ENCODE measurements at regions not wholly inside any gene's neighbourhood (a gene's known extent, or its start where the extent isn't known, plus 50 kb on each side); places are given as distances from the start of the nearest gene placed in this dataset.
"Not testable (repeated sequence)": the region's sequence is repeated elsewhere in the genome, so short reads cannot be mapped to it uniquely, and the experiment has no call there.

DNA sequence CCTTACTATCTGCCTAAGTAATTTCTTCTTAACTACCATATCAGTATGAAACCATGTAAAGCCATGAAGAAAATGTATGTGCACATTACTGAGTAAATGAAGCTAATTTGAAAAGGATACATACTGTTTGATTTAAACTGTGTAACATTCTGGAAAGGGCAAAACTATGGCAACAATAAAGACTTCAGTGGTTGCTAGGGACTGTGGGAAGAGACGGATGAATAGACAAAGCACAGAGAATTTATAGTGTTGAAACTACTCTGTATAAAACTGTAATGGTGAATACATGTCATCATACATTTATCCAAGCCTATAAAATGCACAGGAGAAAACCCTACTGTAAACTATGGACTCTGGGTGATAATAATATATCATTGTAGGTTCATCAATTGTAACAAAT is 1103.7 kb upstream of the EPHA6 start:
- no peaks in the 10 kb centered on the region for H3K9me3 Mint-ChIP-seq
- ATAC-seq (no peak), DNase-seq (no peak)
- H3K4me3 Mint-ChIP-seq, result no peak overlapping the region
- peaks cover 1% of the 10 kb centered on the region for H3K4me1 Mint-ChIP-seq
- no peak overlapping the region for H3K27ac Mint-ChIP-seq
- no peaks in the 10 kb centered on the region for H3K27me3 Mint-ChIP-seq
- no peaks in the 10 kb centered on the region for H3K36me3 Mint-ChIP-seq (ENCODE audit: low read depth)

DNA sequence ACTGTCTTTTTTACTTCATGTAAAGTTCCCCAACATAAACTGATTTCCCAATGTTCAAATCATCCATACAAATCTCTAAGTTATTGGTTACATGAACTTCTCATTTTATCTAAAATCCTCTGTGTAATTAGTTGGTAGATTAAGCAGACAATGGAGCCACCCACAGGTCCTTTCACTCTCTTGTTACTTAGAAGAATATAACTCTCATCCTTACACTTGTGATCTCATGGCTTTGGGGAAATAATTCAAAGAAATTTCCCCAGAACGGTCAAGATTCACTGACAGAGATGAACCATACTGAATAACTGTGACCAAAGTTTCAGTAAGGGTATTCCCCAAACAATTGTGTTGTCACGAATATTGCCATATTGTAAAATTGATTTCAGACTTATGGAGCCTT is 1102.6 kb upstream of the EPHA6 start:
- DNase-seq (no peak), ATAC-seq (no peak)
- no peaks in the 10 kb centered on the region for H3K27me3 Mint-ChIP-seq
- no peaks in the 10 kb centered on the region for H3K9me3 Mint-ChIP-seq
- H3K27ac Mint-ChIP-seq, result no peak overlapping the region
- no peaks in the 10 kb centered on the region for H3K4me1 Mint-ChIP-seq
- H3K36me3 Mint-ChIP-seq (ENCODE audit: low read depth), result no peaks in the 10 kb centered on the region
- no peak overlapping the region for H3K4me3 Mint-ChIP-seq

DNA sequence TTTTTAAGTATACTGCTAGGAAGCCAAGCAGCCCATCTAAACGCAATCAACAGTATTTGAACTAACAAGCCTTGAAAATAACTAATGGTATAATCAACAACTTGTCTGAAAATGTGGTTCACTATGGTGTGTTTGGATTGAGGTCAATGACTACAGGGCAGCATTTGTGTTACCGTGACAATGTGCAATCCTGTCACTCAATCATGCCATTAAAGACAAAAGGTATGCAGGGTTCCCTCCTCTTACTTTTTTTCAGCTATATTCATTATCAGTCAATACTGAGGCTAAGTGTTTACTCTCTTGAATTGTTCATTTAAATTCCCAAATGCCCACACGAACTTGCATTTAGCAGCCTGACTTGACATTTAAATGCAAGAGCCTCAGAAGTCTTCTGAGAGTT is 1099.3 kb upstream of the EPHA6 start:
- Mint-ChIP-seq H3K36me3 (ENCODE audit: low read depth) (no peaks in the 10 kb centered on the region), H3K9me3 (no peaks in the 10 kb centered on the region), H3K4me1 (no peaks in the 10 kb centered on the region), H3K27ac (no peak overlapping the region), H3K27me3 (no peaks in the 10 kb centered on the region), H3K4me3 (no peak overlapping the region)
- DNase-seq, result no peak
- ATAC-seq, result no peak

DNA sequence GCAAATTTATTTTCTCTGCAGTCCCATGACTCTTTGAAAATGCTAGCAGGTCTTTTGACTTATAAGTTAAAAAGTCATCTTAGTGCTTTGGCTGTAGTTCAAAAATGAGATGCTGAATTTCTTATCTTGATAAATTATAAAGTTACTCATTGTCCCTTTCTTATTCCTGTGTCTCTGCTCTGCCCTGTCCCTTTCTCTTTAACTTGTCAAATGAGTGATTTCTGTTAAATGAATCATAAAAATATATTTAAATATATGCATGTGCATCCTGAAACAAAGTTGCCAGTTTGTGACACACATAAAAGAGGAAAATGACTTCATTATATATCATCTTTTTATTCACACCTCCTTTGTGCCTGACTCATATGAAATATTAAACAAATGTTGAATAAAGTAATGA is 1097.3 kb upstream of the EPHA6 start:
- H3K27me3 Mint-ChIP-seq, result no peaks in the 10 kb centered on the region
- DNase-seq (no peak), ATAC-seq (no peak)

DNA sequence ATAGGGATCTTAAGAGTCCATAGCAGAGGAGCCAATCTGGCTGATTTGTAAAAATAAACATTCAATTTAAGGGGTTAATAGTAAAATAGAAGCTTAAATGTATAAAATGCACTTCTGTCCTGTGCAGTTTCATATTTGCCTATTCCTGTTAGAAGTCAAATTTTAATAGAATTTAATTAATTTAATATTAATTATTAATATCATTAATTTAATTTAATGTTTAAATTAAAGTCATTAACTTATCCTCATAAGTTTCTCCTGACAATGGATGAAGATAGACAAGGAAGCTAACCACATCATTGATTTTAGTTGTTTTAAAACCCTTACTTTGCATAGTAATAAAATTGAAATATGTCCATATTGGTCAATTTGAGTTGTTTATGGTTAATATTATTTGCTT is 1096.2 kb upstream of the EPHA6 start:
- no peaks in the 10 kb centered on the region for H3K9me3 Mint-ChIP-seq
- DNase-seq (no peak), ATAC-seq (no peak)
- no peak overlapping the region for H3K4me3 Mint-ChIP-seq
- H3K27ac Mint-ChIP-seq, result no peak overlapping the region
- H3K36me3 Mint-ChIP-seq (ENCODE audit: low read depth), result no peaks in the 10 kb centered on the region
- no peaks in the 10 kb centered on the region for H3K27me3 Mint-ChIP-seq
- H3K4me1 Mint-ChIP-seq, result no peaks in the 10 kb centered on the region

More for the DNA sequence above, 1097.3 kb upstream of the EPHA6 start:
- H3K4me1 Mint-ChIP-seq, result no peaks in the 10 kb centered on the region
- H3K36me3 Mint-ChIP-seq (ENCODE audit: low read depth), result no peaks in the 10 kb centered on the region
- H3K9me3 Mint-ChIP-seq, result no peaks in the 10 kb centered on the region
- H3K4me3 Mint-ChIP-seq, result no peak overlapping the region
- H3K27ac Mint-ChIP-seq, result no peak overlapping the region

DNA sequence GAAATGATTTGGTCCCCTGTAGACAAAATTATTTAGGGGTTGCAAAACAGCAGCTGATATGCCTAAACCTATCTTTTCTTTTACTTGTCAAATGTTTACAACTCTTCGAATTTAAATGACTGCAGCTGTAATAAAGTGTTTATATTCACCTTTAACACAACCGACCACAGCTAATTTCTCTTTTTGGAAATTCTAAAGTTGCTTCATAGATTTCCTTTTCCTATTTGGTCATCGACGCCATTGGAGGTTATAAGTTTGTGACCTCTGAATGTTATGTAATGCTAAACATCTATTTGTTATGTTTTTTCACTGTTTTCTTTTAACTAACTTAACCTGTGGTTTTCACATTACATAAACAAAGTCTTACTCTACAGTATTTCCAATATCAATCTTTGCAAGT is 1094.9 kb upstream of the EPHA6 start:
- no peaks in the 10 kb centered on the region for H3K9me3 Mint-ChIP-seq
- no peaks in the 10 kb centered on the region for H3K4me1 Mint-ChIP-seq
- ATAC-seq (no peak), DNase-seq (no peak)
- no peak overlapping the region for H3K4me3 Mint-ChIP-seq
- H3K27me3 Mint-ChIP-seq, result no peaks in the 10 kb centered on the region
- no peaks in the 10 kb centered on the region for H3K36me3 Mint-ChIP-seq (ENCODE audit: low read depth)
- H3K27ac Mint-ChIP-seq, result no peak overlapping the region

DNA sequence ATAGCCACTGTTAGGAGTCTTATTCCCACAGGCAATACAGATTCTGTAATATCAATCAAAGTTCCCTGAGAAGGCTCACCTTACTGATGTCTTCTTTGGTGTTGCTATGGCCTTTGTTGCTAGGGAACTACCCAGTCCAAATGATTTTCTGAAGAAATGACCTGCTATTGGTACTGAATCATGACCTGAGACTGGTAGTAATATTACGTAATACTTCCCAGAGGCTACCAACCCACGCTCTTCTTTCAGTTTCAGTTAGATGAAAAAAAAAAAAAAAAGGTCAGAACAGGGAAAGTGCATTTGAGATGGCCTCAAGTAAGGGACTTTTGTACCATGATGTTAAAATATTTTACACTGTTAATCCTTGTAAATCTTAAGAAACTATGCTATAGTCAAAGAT is 1092.5 kb upstream of the EPHA6 start:
- no peak overlapping the region for H3K4me3 Mint-ChIP-seq
- no peak for ATAC-seq
- no peaks in the 10 kb centered on the region for H3K36me3 Mint-ChIP-seq (ENCODE audit: low read depth)
- H3K9me3 Mint-ChIP-seq, result no peaks in the 10 kb centered on the region
- DNase-seq, result no peak
- H3K27ac Mint-ChIP-seq, result no peak overlapping the region
- H3K27me3 Mint-ChIP-seq, result no peaks in the 10 kb centered on the region
- no peaks in the 10 kb centered on the region for H3K4me1 Mint-ChIP-seq

DNA sequence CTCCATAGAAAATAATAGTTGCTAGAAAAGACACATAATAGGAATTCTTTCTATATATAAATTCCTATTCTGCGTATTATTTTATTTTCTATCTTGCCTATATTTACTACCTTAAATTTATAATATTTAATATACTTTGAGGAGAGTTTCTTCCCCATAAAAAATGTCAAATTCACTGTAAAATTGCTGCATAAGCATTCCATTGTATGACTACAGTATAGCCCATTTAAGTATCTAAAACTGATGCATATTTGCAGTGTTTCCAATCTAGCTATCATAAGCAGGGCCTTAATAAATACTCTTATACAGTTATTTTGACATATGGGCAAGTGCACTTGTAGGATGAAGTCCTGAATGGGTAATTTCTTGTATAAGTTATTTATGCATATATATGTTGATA is 1088.6 kb upstream of the EPHA6 start:
- H3K36me3 Mint-ChIP-seq (ENCODE audit: low read depth), result no peaks in the 10 kb centered on the region
- H3K4me1 Mint-ChIP-seq, result no peaks in the 10 kb centered on the region
- H3K9me3 Mint-ChIP-seq, result peaks cover 4% of the 10 kb centered on the region
- ATAC-seq, result no peak
- no peak overlapping the region for H3K27ac Mint-ChIP-seq
- H3K4me3 Mint-ChIP-seq, result no peak overlapping the region
- no peaks in the 10 kb centered on the region for H3K27me3 Mint-ChIP-seq
- DNase-seq, result no peak

DNA sequence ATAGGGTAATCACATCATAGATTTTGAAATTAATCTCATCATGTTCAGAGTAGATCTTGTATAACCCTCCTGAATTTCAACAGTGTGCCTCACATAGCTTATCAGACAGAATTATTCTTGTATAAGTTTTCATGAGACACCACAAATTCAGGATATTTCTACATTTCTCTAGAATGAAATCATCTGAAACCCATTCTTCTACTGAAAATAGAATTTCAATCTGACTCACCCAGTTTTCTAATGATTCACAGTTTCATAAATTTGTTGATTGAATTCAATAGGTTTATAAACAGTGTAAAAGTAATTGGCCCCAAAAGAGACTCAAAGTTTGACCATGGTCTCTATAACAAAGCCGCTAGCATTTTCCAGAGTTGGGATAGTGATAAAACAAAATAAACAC is 1082.6 kb upstream of the EPHA6 start:
- ATAC-seq, result no peak
- DNase-seq, result no peak
- no peaks in the 10 kb centered on the region for H3K4me1 Mint-ChIP-seq
- no peak overlapping the region for H3K27ac Mint-ChIP-seq
- H3K4me3 Mint-ChIP-seq, result no peak overlapping the region
- H3K27me3 Mint-ChIP-seq, result no peaks in the 10 kb centered on the region
- no peaks in the 10 kb centered on the region for H3K36me3 Mint-ChIP-seq (ENCODE audit: low read depth)
- peaks cover 4% of the 10 kb centered on the region for H3K9me3 Mint-ChIP-seq

DNA sequence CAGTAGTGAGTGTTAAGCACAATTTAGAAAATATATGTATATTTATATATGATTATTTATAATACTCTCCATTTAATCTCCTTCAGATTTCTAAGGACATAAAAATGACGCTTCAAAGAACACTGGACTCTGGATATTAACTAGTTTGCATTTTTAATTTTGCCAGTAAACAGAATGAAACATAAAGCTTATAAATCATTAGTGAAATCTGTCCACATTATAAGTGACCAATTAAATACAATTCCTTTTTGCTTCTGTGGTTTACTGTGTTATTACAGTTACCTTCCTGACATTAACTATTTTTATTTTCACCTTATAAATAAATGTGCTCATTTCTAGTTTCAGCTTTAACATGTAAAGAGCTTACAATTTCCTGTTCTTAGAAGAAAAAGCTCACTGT is 1081.1 kb upstream of the EPHA6 start:
- ATAC-seq (no peak), DNase-seq (no peak)
- Mint-ChIP-seq H3K9me3 (peaks cover 4% of the 10 kb centered on the region), H3K27me3 (no peaks in the 10 kb centered on the region), H3K27ac (no peak overlapping the region), H3K4me1 (no peaks in the 10 kb centered on the region), H3K4me3 (no peak overlapping the region), H3K36me3 (ENCODE audit: low read depth) (no peaks in the 10 kb centered on the region)

DNA sequence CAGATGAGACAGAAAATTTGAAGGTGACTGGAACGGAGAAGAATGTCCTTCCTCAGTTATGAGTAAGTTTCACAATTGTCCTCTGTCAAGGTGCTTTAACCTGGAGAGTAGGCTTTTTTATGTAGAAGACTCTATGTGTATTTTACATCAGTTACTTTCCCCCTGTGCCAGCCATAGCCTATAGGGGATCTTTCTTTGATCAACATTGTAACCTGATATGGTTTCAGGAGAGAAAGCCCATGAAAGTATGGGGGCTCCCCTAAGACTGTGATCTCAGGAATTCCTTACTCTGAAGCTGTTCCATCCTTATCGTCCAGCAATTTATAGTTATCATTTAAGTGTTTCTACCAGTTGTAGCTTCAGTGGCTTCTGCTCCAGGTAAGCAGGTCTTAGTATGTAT is 1076.3 kb upstream of the EPHA6 start:
- Mint-ChIP-seq H3K27ac (no peak overlapping the region), H3K36me3 (ENCODE audit: low read depth) (no peaks in the 10 kb centered on the region), H3K9me3 (no peaks in the 10 kb centered on the region), H3K4me3 (no peak overlapping the region), H3K4me1 (no peaks in the 10 kb centered on the region), H3K27me3 (no peaks in the 10 kb centered on the region)
- ATAC-seq, result no peak
- DNase-seq, result no peak

DNA sequence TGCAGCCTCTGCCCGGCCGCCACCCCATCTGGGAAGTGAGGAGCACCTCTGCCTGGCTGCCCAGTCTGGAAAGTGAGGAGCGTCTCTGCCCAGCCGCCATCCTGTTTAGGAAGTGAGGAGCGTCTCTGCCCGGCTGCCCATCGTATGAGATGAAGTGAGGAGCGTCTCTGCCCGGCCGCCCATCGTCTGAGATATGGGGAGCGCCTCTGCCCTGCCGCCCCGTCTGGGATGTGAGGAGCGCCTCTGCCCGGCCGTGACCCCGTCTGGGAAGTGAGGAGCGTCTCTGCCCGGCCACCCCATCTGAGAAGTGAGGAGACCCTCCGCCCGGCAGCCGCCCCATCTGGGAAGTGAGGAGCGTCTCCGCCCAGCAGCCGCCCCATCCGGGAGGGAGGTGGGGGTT is 1069.5 kb upstream of the EPHA6 start:
- not testable (repeated sequence) for ATAC-seq; H3K4me1 Mint-ChIP-seq; H3K36me3 Mint-ChIP-seq (ENCODE audit: low read depth); H3K27me3 Mint-ChIP-seq; H3K9me3 Mint-ChIP-seq; H3K27ac Mint-ChIP-seq; H3K4me3 Mint-ChIP-seq; DNase-seq

DNA sequence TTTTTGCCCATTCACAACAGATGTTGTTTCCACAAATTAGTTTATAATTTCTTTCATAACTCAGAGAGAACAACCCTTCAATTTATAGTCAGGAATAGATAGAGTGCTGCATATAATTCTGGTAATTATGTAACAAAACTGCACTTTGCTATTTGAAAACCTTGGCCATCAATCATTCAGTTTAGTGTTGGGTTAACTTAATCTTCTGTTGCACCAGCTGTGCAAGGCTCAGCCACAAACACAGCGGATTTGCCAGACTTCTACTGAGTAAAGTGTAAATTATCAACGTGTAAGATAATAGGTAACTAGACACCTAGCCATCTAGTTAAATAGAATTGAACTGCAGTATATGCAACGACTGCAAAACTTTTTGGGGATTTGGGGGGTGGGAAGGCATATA is 1064.3 kb upstream of the EPHA6 start:
- no peaks in the 10 kb centered on the region for H3K27me3 Mint-ChIP-seq
- H3K9me3 Mint-ChIP-seq, result no peaks in the 10 kb centered on the region
- no peaks in the 10 kb centered on the region for H3K36me3 Mint-ChIP-seq (ENCODE audit: low read depth)
- no peak overlapping the region for H3K4me3 Mint-ChIP-seq
- no peak overlapping the region for H3K27ac Mint-ChIP-seq
- no peaks in the 10 kb centered on the region for H3K4me1 Mint-ChIP-seq
- ATAC-seq (no peak), DNase-seq (no peak)

DNA sequence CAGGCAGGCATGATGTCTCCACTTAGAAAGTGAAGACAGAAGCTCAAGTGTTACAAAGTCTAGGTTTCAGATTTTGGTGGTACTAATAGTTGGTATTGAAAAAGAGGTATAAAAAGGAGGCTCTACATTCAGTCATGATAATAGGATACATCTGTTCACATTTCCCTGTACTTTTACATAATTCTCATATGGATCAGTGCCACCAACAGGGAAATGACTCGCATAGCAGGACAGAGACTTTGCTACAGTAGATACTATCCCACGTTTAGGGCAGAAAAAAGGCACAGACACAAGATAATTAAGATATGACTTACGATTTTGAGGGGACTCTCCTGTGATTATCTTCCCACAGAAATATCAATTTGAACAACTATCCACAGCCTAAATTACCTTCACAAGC is 1062.9 kb upstream of the EPHA6 start:
- Mint-ChIP-seq H3K4me3 (no peak overlapping the region), H3K27ac (no peak overlapping the region), H3K27me3 (no peaks in the 10 kb centered on the region), H3K36me3 (ENCODE audit: low read depth) (no peaks in the 10 kb centered on the region), H3K9me3 (no peaks in the 10 kb centered on the region), H3K4me1 (no peaks in the 10 kb centered on the region)
- ATAC-seq (no peak), DNase-seq (no peak)

DNA sequence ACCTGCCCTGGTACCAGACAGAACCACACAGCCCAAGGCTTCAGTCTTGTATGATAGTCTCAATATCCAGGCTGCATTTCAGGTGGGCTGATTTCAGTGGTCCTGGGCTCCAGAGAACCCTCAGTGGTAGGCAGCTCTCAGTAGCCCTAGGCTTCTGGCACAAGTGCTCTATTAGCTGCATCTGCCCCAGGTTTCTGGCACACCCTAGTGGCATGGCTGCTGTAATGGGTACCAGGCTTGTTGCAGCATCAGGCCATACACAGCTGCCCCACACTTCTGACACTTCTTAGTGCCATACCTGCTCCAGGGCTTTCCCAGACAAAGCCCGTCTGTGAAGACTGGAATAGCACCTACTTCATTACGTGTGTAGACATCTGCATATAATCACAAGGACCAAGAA is 1062.2 kb upstream of the EPHA6 start:
- no peaks in the 10 kb centered on the region for H3K27me3 Mint-ChIP-seq
- no peak overlapping the region for H3K27ac Mint-ChIP-seq
- H3K36me3 Mint-ChIP-seq (ENCODE audit: low read depth), result no peaks in the 10 kb centered on the region
- no peak overlapping the region for H3K4me3 Mint-ChIP-seq
- DNase-seq, result no peak
- H3K9me3 Mint-ChIP-seq, result no peaks in the 10 kb centered on the region
- no peak for ATAC-seq
- H3K4me1 Mint-ChIP-seq, result no peaks in the 10 kb centered on the region

DNA sequence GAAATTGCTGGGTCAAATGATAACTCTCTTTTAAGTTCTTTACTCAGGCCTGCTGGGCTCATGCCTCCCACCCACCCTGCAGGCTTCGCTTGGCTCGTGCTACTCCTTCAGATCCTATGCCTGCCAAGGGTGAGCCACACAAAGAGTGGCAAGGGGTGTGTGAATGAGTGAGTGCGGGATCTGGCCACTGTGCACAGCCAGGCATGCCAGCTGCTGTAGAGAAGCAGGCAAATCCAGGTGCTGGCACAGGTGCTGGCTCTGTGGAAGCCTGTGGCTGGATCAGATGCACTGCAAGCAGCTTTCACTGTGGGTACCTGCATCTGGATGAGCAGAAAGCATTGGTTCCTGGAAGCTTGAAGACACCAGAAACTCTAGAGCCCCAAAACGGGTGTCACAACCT is 1055.7 kb upstream of the EPHA6 start:
- Mint-ChIP-seq H3K4me3 (no peak overlapping the region), H3K4me1 (no peaks in the 10 kb centered on the region), H3K9me3 (no peaks in the 10 kb centered on the region), H3K27ac (no peak overlapping the region), H3K36me3 (ENCODE audit: low read depth) (no peaks in the 10 kb centered on the region), H3K27me3 (no peaks in the 10 kb centered on the region)
- DNase-seq (no peak), ATAC-seq (no peak)
